Common myeloid progenitor, CD34-positive (primary cell): ENCODE measurements at regions not wholly inside any gene's neighbourhood (a gene's known extent, or its start where the extent isn't known, plus 50 kb on each side); places are given as distances from the start of the nearest gene placed in this dataset.

Experiments
- CTCF ChIA-PET: fragments of 350-600 bp; sonication (Branson Sonifier 250); formaldehyde crosslinking; loops from one replicate; lab custom pipeline; 2021; ENCODE audit warnings: antibody characterized with exemption; lab: Charles Lee
- POLR2A ChIA-PET: fragments of 350-600 bp; sonication (Branson Sonifier 250); formaldehyde crosslinking; loops from one replicate; lab custom pipeline; 2021; ENCODE audit warnings: antibody characterized with exemption; lab: Charles Lee
- DNase-seq, 3 donors: peaks; one replicate each; pipeline versions ENCODE4 v3.0.0 to v3.0.0-alpha.2; 2013
- H3K27ac ChIP-seq, 2 experiments: 1 replicate in 1 of 2; 2 replicates in 1 of 2; pipeline ENCODE4 v1.7.0; 2013; ENCODE audit warnings: inconsistent platforms in 2 of 2, low read length in 2 of 2, mild to moderate bottlenecking in 2 of 2, low read depth in 1 of 2, moderate library complexity in 1 of 2; ENCODE audit not compliant: severe bottlenecking in 2 of 2, insufficient read depth in 1 of 2, poor library complexity in 1 of 2
- H3K27me3 ChIP-seq, 5 experiments: replicated peaks in 2 of 5; 1 replicate in 3 of 5; 2 replicates in 2 of 5; pipeline versions ENCODE4 v1.6.1 to v1.7.0; 2013; ENCODE audit warnings: low read length in 4 of 5, mild to moderate bottlenecking in 2 of 5, moderate library complexity in 2 of 5, inconsistent platforms in 1 of 5; ENCODE audit not compliant: insufficient read depth in 5 of 5, control insufficient read depth in 4 of 5
- H3K36me3 ChIP-seq, 4 experiments: 1 replicate in 2 of 4; 2 replicates in 2 of 4; pipeline versions ENCODE4 v1.6.1 to v1.7.0; 2013; ENCODE audit warnings: low read length in 3 of 4, control low read depth in 1 of 4, mild to moderate bottlenecking in 1 of 4; ENCODE audit not compliant: control insufficient read depth in 4 of 4, insufficient read depth in 4 of 4
- H3K4me1 ChIP-seq, 4 experiments: 1 replicate in 3 of 4; 2 replicates in 1 of 4; pipeline versions ENCODE4 v1.6.1 to v1.7.1; 2013; ENCODE audit warnings: low read length in 3 of 4, mild to moderate bottlenecking in 3 of 4, control low read depth in 1 of 4, inconsistent platforms in 1 of 4, moderate library complexity in 1 of 4; ENCODE audit not compliant: control insufficient read depth in 4 of 4, insufficient read depth in 4 of 4; ENCODE audit errors: control extremely low read depth in 1 of 4
- H3K4me3 ChIP-seq, 7 experiments: 1 replicate in 4 of 7; 2 replicates in 3 of 7; pipeline versions ENCODE4 v1.5.1 to v1.7.0; 2013; ENCODE audit warnings: mild to moderate bottlenecking in 7 of 7, low read length in 6 of 7, moderate library complexity in 6 of 7, inconsistent platforms in 2 of 7, low read depth in 2 of 7, control low read depth in 1 of 7; ENCODE audit not compliant: insufficient read depth in 4 of 7, control insufficient read depth in 1 of 7; ENCODE audit errors: extremely low read depth in 1 of 7
- H3K9me3 ChIP-seq, 5 experiments: 1 replicate in 4 of 5; 2 replicates in 1 of 5; pipeline versions ENCODE4 v1.6.1 to v1.7.1; 2013; ENCODE audit warnings: low read length in 4 of 5, mild to moderate bottlenecking in 2 of 5, inconsistent platforms in 1 of 5, low read depth in 1 of 5, moderate library complexity in 1 of 5; ENCODE audit not compliant: control insufficient read depth in 4 of 5, insufficient read depth in 2 of 5; ENCODE audit errors: control extremely low read depth in 1 of 5
- WGBS: methylation state at CpG from one replicate; pipeline ENCODE4 v1.1.5; 2013; ENCODE audit not compliant: insufficient coverage; 5-methylcytosine and 5-hydroxymethylcytosine counted together

DNA sequence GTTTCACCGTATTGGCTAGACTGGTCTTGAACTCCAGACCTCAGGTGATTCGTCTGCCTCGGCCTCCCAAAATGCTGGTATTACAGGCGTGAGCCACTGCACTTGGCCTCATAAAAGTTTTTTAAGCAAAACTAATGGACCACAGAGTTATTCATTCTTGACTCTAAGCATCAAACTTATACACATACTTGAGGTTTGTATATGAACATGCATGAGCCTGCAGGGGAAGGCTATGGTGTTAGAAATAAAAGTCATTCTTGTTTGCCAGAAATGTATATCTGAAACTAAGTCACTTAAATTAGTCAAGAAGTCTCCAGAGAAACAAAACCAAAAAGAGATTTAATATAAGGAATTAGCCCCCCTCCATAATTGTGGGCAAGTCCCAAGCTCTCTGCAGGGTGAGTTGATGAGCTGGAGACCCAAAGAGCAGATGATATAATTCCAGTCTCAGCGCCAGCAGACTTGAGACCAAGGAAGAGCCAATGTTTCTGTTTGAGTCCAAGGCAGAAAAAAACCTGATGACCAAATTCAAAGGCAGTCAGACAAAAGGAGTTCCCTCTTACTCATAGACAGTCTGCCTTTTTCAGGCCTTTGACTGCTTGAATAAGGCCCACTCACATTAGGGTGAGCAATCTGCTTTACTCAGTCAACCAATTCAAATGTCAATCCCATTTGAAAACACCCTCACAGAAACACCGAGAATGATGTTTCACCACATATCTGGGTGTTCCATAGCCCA is 69.0 kb upstream of the DSG1 start:
- H3K9me3 ChIP-seq: no peaks in the 10 kb centered on the region
- 96% methylated on average over 5 of the region's 6 CpGs for WGBS
- CTCF ChIA-PET: no interaction called here
- H3K4me3 ChIP-seq: no peak overlapping the region
- no peaks in the 10 kb centered on the region for H3K36me3 ChIP-seq
- POLR2A ChIA-PET: no interaction called here
- no peak overlapping the region for H3K27ac ChIP-seq
- no peaks in the 10 kb centered on the region for H3K27me3 ChIP-seq
- H3K4me1 ChIP-seq: peaks cover 0 to 3% (median 0%) of the 10 kb centered on the region in 4 experiments
- DNase-seq: no peak

DNA sequence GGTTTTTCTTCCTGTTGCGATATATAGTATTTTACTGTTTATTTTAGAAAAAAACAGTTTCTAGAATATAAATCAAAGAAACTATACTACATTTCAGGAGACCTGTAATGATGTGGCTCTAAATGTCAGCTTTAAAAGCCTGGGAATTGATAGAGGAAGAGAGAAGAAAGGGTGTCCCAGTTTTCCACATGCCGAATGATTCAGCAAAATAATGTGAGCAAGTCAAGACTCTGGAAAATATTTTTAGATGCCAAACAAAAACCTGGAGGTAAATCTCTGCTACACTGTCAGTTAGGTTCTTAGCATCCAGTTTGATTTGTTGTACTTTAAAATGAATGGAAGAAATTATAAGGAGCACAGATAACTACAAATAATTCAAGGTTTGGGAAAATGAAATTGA is 67.1 kb upstream of the DSG1 start:
- Histone ChIP-seq H3K27ac (no peak overlapping the region), H3K27me3 (no peaks in the 10 kb centered on the region), H3K9me3 (no peaks in the 10 kb centered on the region), H3K4me1 (peaks cover 0 to 3% (median 0%) of the 10 kb centered on the region in 4 experiments), H3K4me3 (no peak overlapping the region), H3K36me3 (no peaks in the 10 kb centered on the region)
- CTCF ChIA-PET: no interaction called here
- POLR2A ChIA-PET: no interaction called here
- DNase-seq: no peak
- WGBS: 100% methylated on average over 1 of the region's 2 CpGs

DNA sequence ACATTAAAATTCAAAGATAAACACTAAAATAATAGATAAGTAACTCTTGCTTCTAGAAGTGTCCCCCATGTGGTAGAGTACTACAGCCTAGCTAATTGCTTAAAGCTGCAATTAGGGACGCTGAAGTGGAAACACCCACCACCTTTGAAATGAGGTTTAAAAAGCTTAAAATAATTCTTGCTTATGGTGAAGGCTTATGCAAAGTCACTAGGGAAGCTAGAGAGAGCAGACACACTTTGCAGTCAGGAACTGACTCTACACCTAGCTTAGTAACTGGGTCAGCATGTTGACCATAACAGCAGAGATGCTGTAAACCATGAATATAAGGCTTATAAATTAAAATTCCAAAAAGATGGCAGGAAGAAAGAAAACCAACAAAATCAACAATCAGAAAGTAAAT is 65.4 kb upstream of the DSG1 start:
- WGBS: no CpG with 5 or more reads among the region's 1 CpG
- no peaks in the 10 kb centered on the region for H3K4me1 ChIP-seq
- POLR2A ChIA-PET: interaction anchor here (0.7 kb wide), 1 partner anchor 209 kb away, joined by 4 read pairs; no protein-coding TSS in a partner anchor
- H3K27ac ChIP-seq: no peak overlapping the region
- no peaks in the 10 kb centered on the region for H3K27me3 ChIP-seq
- H3K36me3 ChIP-seq: no peaks in the 10 kb centered on the region
- DNase-seq: no peak
- CTCF ChIA-PET: no interaction called here
- H3K4me3 ChIP-seq: no peak overlapping the region
- H3K9me3 ChIP-seq: no peaks in the 10 kb centered on the region

DNA sequence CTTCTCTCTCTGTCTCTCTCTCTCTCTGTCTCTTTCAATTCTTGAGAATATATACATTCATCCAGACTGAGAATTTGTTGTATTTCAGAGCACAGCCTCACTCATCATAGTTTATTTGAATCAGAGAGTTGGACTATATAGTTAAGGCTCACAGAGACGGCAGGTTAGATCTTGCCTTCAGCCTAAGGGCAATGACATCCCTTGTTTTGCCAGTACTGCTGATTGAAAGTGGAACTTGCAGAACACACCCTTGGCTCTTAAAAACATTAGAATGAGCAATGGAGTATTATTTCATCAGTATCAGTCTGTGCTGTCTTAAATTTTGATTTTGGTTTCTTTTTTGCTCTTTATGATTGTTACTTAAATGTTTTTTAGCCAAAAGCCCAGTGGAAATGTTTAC is 62.0 kb upstream of the DSG1 start:
- H3K9me3 ChIP-seq: no peaks in the 10 kb centered on the region
- H3K27me3 ChIP-seq: no peaks in the 10 kb centered on the region
- no peak overlapping the region for H3K4me3 ChIP-seq
- ChIA-PET CTCF (no interaction called here), POLR2A (interaction anchor here (0.7 kb wide), 1 partner anchor 19 kb away, joined by 3 read pairs; no protein-coding TSS in a partner anchor)
- H3K4me1 ChIP-seq: no peaks in the 10 kb centered on the region
- 100% methylated on average over 1 of the region's 1 CpG for WGBS
- no peak for DNase-seq
- H3K36me3 ChIP-seq: no peaks in the 10 kb centered on the region
- no peak overlapping the region for H3K27ac ChIP-seq

DNA sequence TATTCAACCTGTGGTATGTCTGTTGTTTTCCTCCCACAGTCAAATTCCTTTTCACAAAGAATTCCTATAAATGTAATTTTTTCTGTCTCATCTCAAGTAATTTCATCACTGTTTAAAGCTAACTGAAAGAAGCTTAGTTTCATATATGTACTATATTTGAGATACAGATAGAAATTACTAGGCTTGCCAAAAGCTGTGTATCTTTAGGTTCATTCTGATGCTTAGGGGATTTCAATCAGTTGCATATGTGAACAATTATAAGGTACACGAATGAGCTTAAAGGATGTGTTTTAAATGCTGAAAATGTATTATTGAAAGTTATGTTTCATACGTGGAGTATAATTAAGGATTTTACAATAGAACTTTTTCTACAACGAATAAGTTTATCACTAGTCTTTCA is 59.2 kb upstream of the DSG1 start:
- no peaks in the 10 kb centered on the region for H3K9me3 ChIP-seq
- 100% methylated on average over 1 of the region's 3 CpGs for WGBS
- no peak overlapping the region for H3K4me3 ChIP-seq
- DNase-seq: no peak
- ChIA-PET POLR2A (no interaction called here), CTCF (no interaction called here)
- H3K4me1 ChIP-seq: no peaks in the 10 kb centered on the region
- H3K27me3 ChIP-seq: no peaks in the 10 kb centered on the region
- H3K36me3 ChIP-seq: no peaks in the 10 kb centered on the region
- H3K27ac ChIP-seq: no peak overlapping the region

DNA sequence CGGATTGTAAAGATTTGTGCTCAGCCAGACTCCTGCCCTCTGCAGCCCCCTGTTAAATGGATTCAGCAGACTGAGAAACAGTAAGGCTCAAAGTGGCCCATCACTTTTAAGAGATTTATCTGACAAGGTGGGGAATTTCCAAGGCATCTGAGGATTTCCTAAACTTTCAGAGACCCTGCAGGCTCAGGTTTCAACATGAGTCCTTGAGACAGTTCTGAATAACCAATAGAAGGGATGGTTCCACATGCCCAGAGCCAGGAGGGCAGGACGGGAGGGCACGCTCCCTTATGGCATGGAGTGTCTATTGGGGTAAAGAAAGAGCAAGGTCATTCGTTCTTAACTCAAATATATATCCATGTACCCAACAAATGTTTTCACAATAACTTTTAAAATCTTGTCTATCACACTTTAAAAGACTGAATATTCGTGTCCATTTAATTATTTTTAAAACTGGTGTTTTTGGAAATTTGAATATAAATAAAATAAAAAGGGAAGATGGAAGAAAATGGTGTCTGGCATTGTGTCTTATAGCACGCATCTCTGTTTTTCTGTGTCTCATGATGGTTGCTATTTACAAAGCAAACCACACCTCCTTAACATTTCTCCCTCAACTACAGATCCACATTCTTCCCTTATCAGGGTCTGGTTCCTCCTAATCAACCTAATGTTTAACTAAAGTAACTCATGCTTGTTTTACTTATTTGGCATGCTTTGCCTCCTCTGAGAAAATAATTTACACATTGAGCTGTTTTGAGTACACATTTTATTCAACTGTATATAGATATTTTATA is 56.0 kb upstream of the DSG1 start:
- DNase-seq: no peak
- no peak overlapping the region for H3K4me3 ChIP-seq
- ChIA-PET CTCF (no interaction called here), POLR2A (no interaction called here)
- no peaks in the 10 kb centered on the region for H3K36me3 ChIP-seq
- H3K27ac ChIP-seq: no peak overlapping the region
- WGBS: 72% methylated on average over 2 of the region's 6 CpGs
- H3K27me3 ChIP-seq: no peaks in the 10 kb centered on the region
- H3K4me1 ChIP-seq: no peaks in the 10 kb centered on the region
- no peaks in the 10 kb centered on the region for H3K9me3 ChIP-seq

DNA sequence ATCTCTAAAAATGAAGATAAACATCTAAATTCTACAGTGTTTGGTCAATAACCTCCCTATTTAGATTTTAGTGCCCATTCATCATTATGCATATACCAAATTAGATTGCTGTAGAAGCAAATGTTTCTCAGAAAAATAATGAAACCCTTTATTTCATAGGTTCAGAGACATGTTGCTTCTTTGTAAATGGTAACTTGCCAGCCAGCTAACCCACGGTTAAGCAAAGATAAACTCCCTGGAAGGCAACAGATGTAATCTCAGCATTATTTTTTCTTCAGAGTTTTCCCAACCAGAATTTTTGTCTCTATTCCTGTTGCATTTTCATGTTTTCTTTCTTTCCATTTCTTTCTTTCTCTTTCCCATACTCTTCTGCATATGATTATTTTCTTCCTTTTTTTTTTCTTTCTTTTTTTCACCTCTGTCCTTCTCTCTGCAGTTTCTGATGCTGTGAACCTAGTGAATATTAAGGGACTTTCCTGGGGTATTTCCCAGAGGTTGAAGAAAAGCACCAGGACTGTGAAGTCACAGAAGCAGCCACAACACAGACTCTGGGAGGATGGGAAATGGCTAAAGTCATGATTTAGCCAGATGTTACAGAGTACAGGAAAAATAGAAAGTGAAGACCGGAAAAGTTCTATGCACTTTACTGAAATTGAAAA is 50.0 kb upstream of the DSG1 start:
- Histone ChIP-seq H3K4me3 (no peak overlapping the region), H3K4me1 (no peaks in the 10 kb centered on the region), H3K36me3 (no peaks in the 10 kb centered on the region), H3K9me3 (no peaks in the 10 kb centered on the region), H3K27ac (no peak overlapping the region), H3K27me3 (no peaks in the 10 kb centered on the region)
- no peak for DNase-seq
- ChIA-PET POLR2A (no interaction called here), CTCF (no interaction called here)
- 100% methylated on average over 1 of the region's 2 CpGs for WGBS
